ENCODE measurements at regions not wholly inside any gene's neighbourhood (a gene's known extent, or its start where the extent isn't known, plus 50 kb on each side); places are given as distances from the start of the nearest gene placed in this dataset.

- H3K4me1 ChIP-seq (ENCODE audit: insufficient read depth), result no peaks in the 10 kb centered on the region
- no peaks in the 10 kb centered on the region for H4K20me1 ChIP-seq (replicated peaks; ENCODE audit: insufficient read depth)
- H3K36me3 ChIP-seq (ENCODE audit: insufficient read depth), result no peaks in the 10 kb centered on the region
- no peaks in the 10 kb centered on the region for H3K9me2 ChIP-seq (ENCODE audit: insufficient read depth)
- H3K4me2 ChIP-seq, result no peak overlapping the region
- Mint-ChIP-seq H3K27ac (no peak overlapping the region), H3K27me3 (ENCODE audit: insufficient read depth, low read depth, poor library complexity) (no peaks in the 10 kb centered on the region), H3K9me3 (no peaks in the 10 kb centered on the region), H3K4me3 (no peak overlapping the region), H3K4me1 (peaks cover 4% of the 10 kb centered on the region; the same call in 1 of the 3 replicates), H3K36me3 (ENCODE audit: low read depth) (no peaks in the 10 kb centered on the region)
- no peaks in the 10 kb centered on the region for H3K27me3 ChIP-seq (ENCODE audit: insufficient read depth)
- no peak overlapping the region; the same call in 1 of the 2 replicates for H2AFZ ChIP-seq
- no peak for TF ChIP-seq ETS1 (IDR thresholded peaks at IDR 0.05)
- no peak for TF ChIP-seq JUNB (IDR thresholded peaks at IDR 0.05; ENCODE audit: unreplicated experiment)
- TF ChIP-seq CREB1 (CRISPR knock-in tag; IDR thresholded peaks at IDR 0.05; ENCODE audit: low read depth), result no peak
- TF ChIP-seq CTCF (conservative IDR thresholded peaks at IDR 0.05; ENCODE audit: low read depth in 2 of 2), result no peak
- TF ChIP-seq EZH2phosphoT487 (IDR thresholded peaks at IDR 0.05; ENCODE audit: unreplicated experiment), result no peak
- no peak for TF ChIP-seq POLR2AphosphoS5 (IDR thresholded peaks at IDR 0.05; ENCODE audit: low read depth)
- TF ChIP-seq NANOG (IDR thresholded peaks at IDR 0.05; ENCODE audit: borderline replicate concordance), result no peak
- no peak for TF ChIP-seq ZNF331 (CRISPR knock-in tag; IDR thresholded peaks at IDR 0.05; ENCODE audit: low read depth)
- no peak for TF ChIP-seq ZNF462 (CRISPR knock-in tag; IDR thresholded peaks at IDR 0.05)
- no peak for TF ChIP-seq ZNF114 (CRISPR knock-in tag; IDR thresholded peaks at IDR 0.05)
- no peak for TF ChIP-seq REST (IDR thresholded peaks at IDR 0.05; ENCODE audit: unreplicated experiment)
- TF ChIP-seq EZH2 (IDR thresholded peaks at IDR 0.05; ENCODE audit: low read depth, unreplicated experiment), result no peak
- TF ChIP-seq STAT1 (IDR thresholded peaks at IDR 0.05; ENCODE audit: unreplicated experiment), result no peak
- H3K79me2 ChIP-seq (replicated peaks; ENCODE audit: insufficient read depth), result no peaks in the 10 kb centered on the region
- H3K27ac ChIP-seq (ENCODE audit: low read depth), result no peak overlapping the region
- DNase-seq (ENCODE audit: low spot score) (no peak), ATAC-seq (no peak)
- H3F3A ChIP-seq (replicated peaks; ENCODE audit: low read depth), result no peaks in the 10 kb centered on the region
- no peak overlapping the region for H3K4me3 ChIP-seq
These were observed 336.2 kb downstream of the WDR11 start for GRCh38 chr10:121187391-121187790.

Data from GM23338 (cell line).